SW480 (cell line): ENCODE measurements at regions not wholly inside any gene's neighbourhood (a gene's known extent, or its start where the extent isn't known, plus 50 kb on each side); places are given as distances from the start of the nearest gene placed in this dataset.
A peak's percentile ranks its signal among the peaks of the same experiment; 100 is the strongest.

Experiments
- DNase-seq: peaks from one replicate; pipeline ENCODE4 v3.0.0-alpha.2; 2016; ENCODE audit warnings: low spot score

DNA sequence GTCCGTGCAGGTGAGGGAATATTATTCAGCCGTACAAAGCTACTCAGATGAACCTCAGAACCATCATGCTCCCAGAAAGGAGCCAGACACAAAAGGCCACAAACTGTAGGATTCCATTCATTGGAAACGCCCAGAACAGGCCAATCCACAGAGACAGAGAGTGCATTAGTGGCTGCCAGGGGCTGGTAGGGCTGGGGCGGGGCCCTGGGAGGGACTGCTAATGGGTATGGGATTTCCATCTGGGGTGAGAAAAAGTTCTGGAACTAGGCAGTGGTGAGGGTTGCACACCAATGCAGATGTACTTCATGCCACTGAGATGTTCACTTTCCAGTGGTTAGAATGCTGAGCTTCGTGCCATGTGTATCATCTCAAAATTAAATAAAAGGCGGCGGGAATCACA lies 101.1 kb downstream of the RFLNA start:
- DNase-seq, result peak; percentile 20

DNA sequence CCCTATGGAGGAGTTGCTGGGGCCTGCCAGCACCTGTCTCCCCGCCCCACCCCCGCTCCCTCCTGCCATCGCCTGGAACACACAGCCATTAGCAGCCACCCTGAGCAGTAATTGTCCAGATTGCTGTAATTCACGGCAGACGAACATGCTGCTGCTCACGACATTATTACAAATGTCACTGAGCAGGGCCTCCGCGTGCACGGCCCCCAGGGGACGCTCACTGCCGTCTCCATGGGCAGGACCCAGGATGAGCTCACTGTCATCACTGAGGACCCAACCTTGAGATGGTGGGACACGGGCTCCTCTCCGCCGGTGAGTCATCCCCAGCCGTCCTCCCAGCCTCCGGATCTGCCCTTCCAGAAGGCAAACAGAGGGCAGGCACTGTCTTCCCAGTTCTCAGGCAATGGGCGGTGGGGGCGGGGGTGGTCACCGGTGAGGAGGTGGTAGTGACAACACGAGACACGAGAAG lies 100.4 kb downstream of the RFLNA start:
- no peak for DNase-seq

DNA sequence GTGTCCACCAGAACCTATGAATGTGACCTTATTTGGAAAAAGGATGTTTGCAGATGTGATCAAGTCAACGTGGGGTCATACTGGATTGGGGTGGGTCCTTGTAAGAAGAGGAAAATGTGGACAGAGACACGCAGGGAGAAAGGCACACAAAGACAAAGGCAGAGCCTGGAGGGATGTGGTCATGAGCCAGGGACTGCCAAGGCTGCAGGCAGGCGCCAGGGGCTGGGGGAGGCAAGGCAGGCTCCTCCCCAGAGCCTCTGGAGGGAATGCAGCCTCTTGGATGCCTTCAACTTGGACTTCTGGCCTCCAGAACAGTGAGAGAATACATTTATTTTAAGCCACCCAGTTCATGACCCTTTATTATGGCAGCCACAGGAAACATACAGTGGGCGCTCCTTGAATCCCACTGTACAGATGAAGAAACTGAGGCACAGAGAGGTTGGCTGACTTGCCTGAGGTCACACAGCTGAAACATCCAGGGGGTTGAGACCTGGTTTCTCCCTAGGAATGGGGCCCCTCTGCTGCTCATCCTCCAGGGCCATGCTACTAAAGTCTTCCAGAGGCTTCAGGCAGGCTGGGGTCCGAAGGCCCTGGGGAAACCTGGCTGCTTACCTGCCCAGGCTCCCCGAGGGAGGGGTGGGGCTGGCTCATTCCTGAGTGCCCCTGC lies 99.7 kb downstream of the RFLNA start:
- DNase-seq, result no peak

DNA sequence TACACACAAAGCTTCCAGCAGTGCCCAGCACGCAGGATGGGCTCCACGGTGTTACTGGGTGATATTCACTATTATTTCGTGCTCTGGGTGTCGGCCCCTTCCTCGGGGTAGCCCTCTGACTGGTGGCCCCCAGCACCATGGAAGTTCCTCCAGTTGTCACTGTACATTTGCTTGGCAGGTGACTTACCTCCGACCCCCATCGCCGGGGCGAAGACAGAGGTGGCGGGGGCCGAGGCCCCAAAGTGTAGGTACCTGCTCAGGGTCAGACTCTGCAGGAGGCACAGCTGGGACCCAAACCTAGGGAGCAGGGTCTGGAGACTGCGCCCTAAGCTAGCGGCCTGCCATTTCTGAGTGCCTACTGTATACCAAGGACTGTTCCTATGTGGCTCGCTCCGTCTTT lies 98.9 kb downstream of the RFLNA start:
- no peak for DNase-seq

DNA sequence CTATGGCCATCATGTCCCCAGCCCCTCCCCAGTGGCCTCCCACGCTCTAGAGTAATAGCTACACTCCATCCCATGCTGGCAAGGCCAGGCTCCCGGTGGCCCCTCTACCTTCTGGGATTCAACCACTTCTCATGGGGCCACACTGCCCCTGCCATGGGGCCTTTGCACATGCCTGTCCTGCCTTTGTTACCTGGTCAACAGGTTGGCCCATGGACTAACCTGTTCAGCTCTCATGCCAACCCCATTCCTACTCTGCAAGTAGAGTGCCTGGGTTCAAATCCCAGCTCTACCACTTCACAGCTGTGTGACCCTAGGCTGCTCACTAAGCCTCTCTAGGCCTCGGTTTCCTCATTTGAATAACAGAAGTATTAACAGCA lies 98.5 kb downstream of the RFLNA start:
- DNase-seq, result no peak

DNA sequence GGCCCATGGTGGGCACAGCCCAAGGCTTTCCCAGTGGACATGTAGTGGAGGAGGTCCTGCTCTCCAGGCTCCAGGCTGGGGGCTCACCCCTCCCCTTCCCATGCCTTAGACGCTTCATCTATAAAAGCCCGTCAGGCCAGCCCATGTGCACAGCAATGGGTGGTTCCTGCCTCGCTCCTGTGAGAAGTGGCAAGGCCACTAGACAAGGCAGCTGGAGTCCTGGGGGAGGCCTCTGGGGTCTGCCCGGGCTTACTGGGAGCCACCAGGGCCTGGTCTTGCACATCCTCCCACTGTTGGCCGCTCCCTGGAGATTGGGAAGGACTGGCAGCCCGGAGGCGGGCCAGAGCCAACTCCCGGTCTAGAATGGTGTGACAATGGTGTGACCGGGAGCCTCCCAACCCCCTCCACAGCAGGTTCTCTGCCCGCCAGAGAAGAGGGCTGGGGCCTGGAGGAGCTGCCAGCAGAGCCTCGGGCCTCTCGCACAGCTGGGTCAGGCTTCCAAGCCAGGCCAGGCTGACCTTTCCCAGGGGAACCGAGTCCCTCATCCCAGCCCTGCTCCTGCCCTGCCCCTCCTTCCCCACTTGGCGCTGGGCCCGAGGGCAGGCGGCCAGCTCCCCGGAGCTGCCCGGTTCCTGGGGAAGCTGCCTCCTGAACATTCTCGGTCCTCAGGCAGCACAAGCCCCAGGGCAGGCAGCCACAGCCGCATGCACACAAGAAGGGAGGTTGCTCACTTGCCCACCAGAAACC lies 97.9 kb downstream of the RFLNA start:
- DNase-seq, result no peak

DNA sequence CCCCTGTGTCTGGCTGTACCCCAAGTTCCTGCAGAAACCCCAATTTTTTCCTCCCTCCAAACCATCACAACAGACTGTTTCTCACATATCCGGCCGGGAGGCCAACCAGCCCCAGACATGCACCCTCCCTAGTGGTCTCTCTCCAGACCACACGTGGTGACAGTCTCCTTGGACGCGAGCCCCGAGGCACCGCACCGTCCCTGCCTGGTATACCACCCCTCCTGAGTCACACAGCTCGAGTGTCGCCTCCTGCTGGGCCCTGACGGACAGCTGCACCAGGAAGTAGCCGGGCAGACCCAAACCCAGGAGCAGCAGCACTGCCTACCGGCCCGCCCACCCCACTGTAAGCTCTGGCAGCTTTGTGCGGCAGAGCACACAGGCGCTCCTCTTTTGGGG lies 97.4 kb downstream of the RFLNA start:
- DNase-seq, result no peak

DNA sequence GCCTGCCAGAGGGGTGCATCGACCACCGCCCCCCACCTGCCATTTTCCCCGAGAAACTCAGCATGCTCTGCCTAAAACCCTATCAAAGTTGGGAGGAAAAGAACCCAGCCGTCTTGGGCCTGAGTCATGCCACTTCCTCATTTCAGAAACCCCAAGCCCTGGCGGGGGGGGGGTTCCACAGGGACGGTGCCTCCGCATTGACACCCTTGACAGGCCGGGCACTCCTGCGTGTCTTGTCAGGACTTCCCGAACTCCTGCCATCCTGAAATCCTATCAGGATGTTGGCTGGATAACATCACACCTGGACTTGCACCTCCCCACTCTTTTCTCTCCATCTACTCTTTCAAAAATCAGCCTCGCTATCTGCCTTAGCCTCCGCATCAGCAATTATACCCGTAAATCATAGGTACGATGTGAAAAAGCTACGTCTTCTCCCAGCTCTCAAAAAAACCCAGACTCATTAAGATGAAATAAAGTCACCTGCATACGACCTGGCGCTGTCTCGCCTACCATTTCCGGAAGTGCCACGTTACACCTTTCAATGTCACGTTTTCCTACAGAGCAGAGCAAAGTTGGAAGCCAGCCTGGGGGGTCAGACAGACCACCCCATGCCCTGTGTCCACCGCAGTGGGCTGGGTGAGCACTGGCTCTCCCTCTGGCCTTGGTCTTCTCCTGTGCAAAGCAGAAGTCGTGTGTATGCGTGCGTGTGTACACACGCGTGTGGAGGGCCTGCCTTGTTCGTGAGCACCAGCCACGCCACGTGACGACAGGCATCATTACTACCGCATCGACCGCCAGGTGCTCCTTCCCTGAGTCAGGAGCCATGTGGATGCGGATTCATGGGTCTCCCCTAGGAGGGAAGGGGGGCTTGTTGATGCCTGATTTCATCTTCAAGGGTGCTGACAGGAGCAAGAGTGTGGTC lies 96.7 kb downstream of the RFLNA start:
- no peak for DNase-seq

DNA sequence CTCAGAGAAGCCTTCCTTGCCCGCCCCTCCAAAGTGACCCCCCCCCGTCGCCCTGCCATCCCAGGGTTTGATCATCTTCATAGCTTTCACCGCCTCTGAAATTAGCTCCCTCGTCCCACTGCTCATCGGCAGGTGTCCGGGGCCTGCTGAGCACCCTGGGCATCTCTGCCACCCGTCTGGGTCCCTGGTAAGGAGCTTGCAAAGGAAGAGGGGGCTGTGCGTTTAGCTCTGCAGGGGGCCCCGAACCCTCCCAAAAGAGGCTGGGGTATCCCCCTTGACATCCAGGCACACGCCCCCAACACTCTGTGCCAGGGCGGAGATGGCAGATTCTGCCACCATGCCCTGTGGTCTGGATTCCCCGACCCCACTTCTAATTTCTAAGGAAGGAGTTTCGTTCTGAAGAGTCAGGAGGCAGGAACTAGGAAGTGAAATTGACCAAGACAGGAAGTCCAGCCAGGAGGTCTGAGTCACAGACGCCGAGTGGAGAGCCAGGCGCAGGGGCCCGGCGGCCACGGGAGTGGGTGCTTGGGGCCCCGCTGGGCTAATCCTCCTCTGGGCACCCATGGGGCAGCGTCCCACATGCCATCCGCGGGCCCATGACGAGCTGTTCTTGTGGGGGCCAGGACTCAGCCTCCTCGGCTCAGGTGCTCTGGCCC lies 95.7 kb downstream of the RFLNA start:
- DNase-seq, result no peak

DNA sequence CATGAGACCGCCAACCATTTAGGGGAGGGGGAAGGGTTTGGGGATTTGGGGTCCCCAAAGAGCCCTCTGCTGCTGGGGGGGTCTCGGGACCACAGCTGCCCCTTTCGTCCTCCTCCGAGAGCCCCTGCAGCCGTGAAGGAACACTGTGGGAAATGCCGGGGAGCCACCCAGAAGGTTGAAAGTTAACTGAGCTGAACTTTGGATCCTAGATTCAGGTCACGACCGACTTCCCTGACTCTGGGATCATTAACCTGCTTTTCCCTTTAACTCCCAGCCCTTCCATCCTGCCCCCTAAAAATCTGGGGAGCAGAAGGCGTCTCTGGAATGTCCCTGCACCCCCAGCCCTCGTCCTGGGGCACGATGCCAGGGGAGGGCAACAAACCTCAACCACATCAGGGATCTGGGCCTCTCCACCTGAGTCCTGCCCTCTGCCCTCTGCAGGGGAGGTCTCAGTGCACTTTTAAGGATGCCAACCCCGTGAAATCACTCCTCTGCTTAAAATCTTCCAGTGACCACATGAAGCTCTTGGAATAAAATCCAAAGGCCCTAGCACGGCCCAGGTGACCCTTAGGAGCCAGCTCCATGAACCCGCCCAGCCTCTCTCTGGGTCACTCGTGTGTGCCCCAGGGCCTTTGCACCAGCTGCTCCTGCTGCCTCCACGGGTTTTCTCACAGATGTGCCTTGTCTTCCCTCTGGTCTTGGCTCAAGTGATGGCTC lies 95.0 kb downstream of the RFLNA start:
- DNase-seq, result no peak

DNA sequence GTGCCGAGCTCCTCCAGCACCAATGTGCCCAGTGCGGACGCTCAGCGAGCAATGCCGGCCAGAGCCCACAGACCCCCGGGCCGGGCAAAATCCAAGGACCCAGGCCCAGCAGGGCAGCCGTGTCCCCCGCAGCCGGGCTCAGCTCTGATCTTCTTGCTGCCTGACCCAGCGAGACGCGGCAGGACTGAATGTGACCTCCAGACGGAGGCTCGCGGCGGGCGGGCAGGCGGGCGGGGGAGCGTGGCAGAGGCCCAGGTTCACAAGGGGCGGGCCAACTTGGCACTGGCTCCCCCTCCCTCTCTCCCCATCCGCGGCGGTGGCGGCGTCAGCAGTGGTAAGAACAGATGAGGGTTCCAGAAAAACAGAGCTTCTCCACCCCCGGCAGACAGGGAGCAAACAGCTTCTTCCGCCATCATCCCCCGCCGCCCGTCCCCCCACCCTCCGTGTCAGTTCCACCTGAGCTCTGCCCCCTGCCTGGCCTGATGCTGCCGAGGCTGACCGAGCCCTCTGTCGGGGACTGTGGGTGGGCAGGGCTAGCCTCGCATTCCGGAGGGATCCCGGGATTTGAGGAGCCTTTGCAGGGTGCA lies 94.3 kb downstream of the RFLNA start:
- no peak for DNase-seq

DNA sequence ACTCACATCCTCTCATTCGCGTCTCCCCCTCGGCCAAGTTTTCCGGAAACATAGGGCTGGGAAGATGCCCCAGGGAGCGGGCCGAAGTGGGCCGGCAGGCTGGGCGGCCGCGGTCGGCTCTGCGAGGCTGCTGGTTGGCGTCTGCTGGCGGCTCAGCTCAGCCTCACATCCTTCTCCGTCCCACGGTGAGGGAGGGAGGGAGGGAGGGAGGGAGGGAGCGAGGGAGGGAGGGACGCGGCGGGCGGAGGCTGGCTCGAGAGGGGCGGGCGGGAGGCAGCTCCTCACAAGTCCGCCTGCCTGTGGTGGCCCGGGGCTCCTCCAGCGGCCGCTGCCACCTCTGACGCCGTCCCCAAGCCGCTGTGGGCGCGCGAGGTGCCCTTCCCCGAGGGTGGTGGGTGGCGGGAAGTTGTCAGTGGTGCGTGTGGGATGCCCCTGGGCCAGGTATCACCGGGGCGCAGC lies 93.8 kb downstream of the RFLNA start:
- no peak for DNase-seq

DNA sequence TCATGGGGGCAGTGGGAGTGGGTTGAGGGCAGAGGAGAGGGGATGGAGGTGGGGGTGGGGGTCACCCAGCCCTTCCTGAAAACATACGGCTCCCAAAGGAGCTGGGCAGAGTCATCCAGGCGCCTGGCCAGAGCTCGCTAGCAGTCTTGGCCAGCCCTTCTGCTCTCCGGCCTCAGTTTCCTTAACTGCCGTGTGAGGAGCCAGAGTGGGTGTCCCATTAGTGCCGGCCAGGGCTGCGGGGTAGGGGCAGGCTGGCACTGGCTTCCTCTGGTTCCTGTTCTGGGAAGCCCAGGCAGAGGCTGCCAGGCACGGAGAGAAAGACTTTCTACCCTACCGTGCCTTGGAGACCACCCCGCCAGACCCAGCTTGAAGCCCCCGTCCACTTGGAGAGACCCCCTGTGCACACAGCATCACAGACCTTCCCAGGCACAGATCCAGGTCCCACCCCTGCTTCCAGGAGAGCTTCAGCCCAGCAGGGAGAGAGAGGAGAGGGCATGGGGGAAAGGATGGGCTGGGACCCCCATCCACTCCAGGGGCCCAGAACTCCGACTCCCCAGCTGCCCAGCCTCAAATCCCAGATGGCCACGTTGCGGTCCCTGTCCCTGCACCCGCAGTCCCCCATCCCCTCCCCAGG lies 93.3 kb downstream of the RFLNA start:
- DNase-seq, result no peak

DNA sequence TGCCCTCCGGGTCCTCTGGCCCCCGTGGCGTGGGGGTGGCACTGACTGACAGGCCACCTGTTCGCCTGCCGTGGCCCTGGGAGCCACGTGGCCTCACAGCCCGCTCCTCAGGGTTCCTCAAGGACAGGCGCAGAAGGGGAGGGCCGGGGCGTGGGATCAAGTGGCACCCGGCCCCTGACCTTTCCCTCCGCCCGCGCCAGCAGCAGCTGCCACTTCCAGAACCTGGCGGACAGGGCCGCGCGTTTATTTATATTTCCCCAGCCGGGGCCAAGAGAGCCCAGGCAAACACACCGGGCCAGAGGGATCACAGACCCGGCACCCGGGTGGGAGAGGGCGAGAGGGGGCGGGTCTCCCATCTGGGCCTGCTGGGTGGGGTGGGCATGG lies 92.6 kb downstream of the RFLNA start:
- DNase-seq, result no peak

DNA sequence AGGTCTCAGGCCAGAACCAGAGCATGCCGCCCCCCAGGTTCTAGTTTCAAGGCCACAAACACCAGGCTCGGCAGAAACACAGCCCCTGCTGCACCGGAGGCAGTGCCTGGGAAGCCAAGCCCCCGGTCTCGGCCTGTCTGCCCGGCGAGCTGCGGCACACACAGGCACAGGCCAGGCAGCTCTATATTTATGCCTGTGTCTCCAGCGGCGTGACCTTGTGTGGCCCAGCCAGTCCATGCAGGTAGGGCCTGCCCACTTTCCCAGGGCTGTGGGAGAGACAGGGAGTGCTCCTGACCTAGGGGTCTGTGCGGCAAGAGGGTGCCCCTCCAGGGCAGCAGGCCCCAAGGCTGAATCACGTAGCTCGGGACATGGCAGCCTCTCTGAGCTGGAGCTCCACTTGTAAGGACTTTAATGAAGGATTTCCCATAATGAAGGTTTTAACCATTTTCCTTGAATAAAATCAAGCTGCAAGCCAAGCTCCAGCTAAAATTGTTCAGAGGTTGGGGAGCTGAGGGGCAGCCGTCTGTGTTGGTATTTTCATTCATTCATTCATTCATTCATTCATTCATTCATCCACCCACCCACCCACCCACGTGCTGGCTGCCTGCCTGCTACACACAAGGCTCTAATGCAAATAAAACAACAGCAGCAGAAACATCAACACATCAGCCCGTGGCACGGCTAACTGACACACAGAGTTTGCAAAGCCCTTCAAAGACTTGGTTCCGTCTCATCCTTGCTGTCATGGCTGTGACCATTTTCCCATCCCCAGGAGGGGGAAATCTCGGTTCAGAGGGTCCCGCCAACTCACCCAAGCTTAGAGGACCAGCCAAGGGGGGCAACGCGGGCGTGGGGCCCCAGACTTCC lies 92.0 kb downstream of the RFLNA start:
- no peak for DNase-seq

DNA sequence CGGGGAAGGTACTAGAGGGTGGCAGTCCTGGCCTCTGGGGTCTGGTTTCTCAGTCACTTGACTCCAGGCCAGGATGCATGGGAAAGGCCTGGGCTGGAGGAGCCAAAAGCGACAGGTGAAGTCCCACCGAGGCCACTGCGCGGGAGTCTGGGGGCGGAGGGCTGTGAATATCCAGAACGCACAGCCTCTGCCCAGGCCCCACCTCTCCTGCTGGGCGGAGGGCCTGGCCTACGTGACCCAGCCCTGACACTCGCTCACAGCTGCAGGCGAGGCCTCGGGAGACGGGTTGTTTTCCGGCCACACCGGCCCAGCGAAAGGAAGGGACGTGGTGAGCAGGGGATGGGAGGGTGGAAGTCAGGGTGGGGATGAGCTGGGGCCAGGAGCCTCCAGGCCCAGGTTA lies 91.2 kb downstream of the RFLNA start:
- DNase-seq, result no peak

DNA sequence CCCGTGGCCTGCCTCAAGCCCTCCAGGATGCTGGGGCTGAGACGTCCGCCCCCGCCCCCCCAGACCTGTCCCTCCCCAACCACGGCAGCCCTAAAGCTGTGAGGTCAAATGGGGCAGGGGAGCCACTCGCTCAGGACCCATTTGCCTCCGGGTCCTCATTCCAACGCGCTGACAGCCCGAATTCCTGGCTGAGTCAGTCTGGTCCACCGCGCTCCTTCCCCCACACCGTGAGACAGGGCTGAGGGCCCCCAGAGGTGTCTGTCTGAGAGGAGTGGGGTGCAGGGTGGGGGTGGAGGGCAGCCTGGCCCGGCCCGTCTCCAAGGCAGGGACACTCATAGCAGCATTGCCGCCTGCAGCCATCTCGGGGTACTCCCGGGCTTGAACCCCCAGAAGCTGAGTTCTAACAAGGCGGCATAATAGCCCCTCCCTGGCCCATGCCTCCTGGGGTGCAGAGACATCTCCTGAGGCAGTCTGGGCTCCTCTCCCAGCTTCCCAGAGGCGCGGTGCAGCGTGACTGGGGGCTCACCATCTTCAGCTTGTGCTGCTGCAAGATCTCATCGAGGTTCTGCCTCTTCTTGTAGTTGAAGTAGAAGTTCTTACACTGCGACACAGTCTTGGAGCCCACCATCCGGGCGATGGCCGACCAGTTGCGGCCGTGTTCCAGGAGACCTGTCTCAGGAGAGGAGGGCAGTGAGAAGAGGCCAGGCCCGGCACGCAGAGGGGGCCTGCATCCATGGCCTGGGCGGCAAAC lies 90.5 kb downstream of the RFLNA start:
- no peak for DNase-seq

DNA sequence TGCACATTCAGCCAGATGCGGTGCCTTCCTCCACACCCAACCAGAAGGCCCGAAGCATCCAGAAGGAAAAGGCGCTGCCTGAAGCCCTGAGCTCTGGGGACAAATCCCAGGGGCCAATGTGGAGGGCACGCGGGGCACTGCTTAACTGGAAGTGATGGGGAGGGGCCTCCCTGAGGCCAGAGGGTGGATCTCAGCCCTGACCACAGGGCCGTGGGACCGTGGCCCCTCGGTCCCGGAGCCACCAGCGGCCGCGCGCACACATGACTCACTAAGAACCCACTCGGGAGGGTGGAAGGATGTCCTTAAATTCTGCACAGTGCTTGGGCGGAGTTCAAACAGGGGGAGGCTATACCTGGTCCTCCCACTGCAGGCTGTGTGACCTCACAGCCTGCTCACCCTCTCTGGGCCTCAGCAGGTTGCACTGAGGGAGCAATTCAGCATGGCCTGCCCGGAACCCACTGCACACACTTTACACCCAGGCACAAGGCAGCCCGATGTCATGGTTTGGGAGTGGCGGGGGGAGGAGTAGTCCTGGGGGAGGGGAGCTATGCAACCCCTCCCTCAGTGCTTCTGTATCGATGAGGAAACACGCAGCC lies 89.5 kb downstream of the RFLNA start:
- DNase-seq, result no peak

DNA sequence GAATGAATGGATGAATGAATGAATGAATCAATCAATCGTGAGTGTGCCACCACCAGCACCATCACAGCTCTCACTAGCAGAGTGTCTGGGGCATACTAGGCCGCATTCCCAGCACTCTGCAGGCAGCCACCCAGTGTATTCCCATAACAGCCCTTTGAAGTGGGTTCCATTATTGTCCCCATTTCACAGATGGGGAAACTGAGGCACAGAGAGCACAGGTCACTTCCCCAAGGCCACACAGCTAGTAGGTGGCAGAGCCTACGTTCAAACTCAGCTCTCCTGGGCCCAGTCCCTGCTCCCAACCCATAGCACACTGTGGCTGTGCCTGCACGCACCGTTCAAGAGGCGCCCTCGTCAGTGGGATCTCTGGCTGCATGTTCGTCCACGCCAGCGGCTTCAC lies 88.1 kb downstream of the RFLNA start:
- no peak for DNase-seq
